PC-9 (cell line): ENCODE measurements at regions not wholly inside any gene's neighbourhood (a gene's known extent, or its start where the extent isn't known, plus 50 kb on each side); places are given as distances from the start of the nearest gene placed in this dataset.

ENCODE experiments used
- BruUV-seq: library from RNA; stranded (reverse); fragments of 400-500 nt; replicated peaks from 2 replicates; lab custom pipeline; 2021; lab: Mats Ljungman, UMichigan
- CTCF ChIA-PET: fragments of 300-600 bp; sonication (Branson Sonifier 250); formaldehyde crosslinking; loops from one replicate; lab custom pipeline; 2022; ENCODE audit warnings: antibody characterized with exemption; lab: Charles Lee
- POLR2A ChIA-PET: fragments of 300-600 bp; sonication (Branson Sonifier 250); formaldehyde crosslinking; loops from one replicate; lab custom pipeline; 2022; ENCODE audit warnings: antibody characterized with exemption; ENCODE audit not compliant: unreplicated experiment; lab: Charles Lee
- DNase-seq, 2 experiments: peaks; one replicate each; pipeline versions ENCODE4 v3.0.0 to v3.0.0-alpha.2; 2015 to 2022; ENCODE audit warnings: mixed read lengths in 1 of 2
- H2AFZ ChIP-seq: fragments of 200-600 bp; sonication (generic); 2 replicates; pipeline ENCODE4 v1.8.1; 2017; ENCODE audit warnings: antibody characterized with exemption
- H3F3A ChIP-seq: fragments of 200-600 bp; sonication (generic); 2 replicates; pipeline ENCODE4 v1.8.1; 2017; ENCODE audit warnings: antibody characterized with exemption, mild to moderate bottlenecking, low read depth; ENCODE audit not compliant: insufficient read depth
- H3K27ac ChIP-seq: fragments of 200-600 bp; sonication (generic); 2 replicates; pipeline ENCODE4 v1.6.1; 2016; ENCODE audit warnings: mixed run types
- H3K27me3 ChIP-seq: fragments of 200-600 bp; sonication (generic); 2 replicates; pipeline ENCODE4 v1.6.1; 2016; ENCODE audit warnings: low read depth, mixed run types; ENCODE audit not compliant: insufficient read depth
- H3K36me3 ChIP-seq: fragments of 200-600 bp; sonication (generic); 2 replicates; pipeline ENCODE4 v1.6.1; 2016; ENCODE audit warnings: low read depth, mixed run types
- H3K4me1 ChIP-seq: fragments of 200-600 bp; sonication (generic); replicated peaks from 2 replicates; pipeline ENCODE4 v1.6.1; 2016; ENCODE audit warnings: mixed run types; ENCODE audit not compliant: insufficient read depth
- H3K4me2 ChIP-seq: fragments of 200-600 bp; sonication (generic); 2 replicates; pipeline ENCODE4 v1.6.1; 2017; ENCODE audit warnings: mixed run types
- H3K4me3 ChIP-seq: fragments of 200-600 bp; sonication (generic); 2 replicates; pipeline ENCODE4 v1.6.1; 2016; ENCODE audit warnings: mixed run types
- H3K79me2 ChIP-seq: fragments of 200-600 bp; sonication (generic); 2 replicates; pipeline ENCODE4 v1.6.1; 2017; ENCODE audit warnings: low read depth, mixed run types
- H3K9me2 ChIP-seq: fragments of 200-600 bp; sonication (generic); 2 replicates; pipeline ENCODE4 v1.8.1; 2017; ENCODE audit warnings: mild to moderate bottlenecking; ENCODE audit not compliant: insufficient read depth
- H3K9me3 ChIP-seq: fragments of 200-600 bp; sonication (generic); 2 replicates; pipeline ENCODE4 v1.8.1; 2016; ENCODE audit warnings: low read depth; ENCODE audit not compliant: insufficient read depth
- H4K20me1 ChIP-seq: fragments of 200-600 bp; sonication (generic); 2 replicates; pipeline ENCODE4 v1.8.1; 2017; ENCODE audit not compliant: insufficient read depth
- CTCF ChIP-seq: fragments of 200-600 bp; sonication (generic); conservative IDR thresholded peaks from 2 replicates; pipeline ENCODE4 v1.6.1; 2017; ENCODE audit warnings: mixed run types, antibody characterized with exemption, mild to moderate bottlenecking, moderate library complexity
- EZH2 ChIP-seq: fragments of 200-600 bp; sonication (generic); IDR thresholded peaks from 2 replicates; pipeline ENCODE4 v1.8.0; 2017; ENCODE audit warnings: antibody characterized with exemption, low read depth
- intact Hi-C: fragments of 100-400 bp; cut with micrococcal nuclease; formaldehyde crosslinking; loops from one replicate; pipeline ENCODE4 v1.10.0; 2022; ENCODE audit not compliant: unreplicated experiment

DNA sequence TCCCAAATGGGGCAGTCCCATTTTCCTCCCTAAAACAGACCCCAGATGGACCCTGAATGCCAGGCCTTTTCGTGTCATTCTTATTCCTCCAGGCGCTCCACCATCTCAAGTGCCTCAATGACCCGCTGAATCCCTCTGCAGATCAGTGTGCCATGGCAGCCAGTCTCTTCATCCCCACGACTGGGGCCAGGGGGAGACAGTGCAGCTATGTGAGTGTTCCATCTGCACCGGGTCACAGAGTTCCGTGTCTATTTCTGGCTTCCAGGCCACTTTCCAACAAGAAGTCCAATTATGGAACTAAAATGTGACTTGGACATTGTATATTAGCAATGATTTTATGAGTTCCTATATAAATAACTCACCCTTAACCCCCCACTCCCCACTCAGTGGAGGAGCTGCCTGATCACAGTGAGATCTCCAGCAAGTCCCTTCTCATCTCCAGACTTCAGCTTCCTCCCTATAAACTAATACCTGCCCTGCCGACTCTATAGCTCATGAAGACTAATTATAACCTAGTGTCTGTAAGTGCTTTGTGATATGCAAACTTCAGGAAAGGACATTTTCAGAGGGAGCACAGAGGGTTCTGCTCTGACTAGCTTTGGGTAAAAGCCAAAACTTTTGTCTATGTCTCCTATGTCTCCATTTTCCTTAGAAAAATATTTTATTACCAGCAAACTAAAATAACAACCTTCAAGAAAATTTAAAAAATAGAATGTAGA is 56.3 kb upstream of the NFASC start:
- BruUV-seq, result no TSS peak
- Histone ChIP-seq H3K27me3 (peaks cover 79% of the 10 kb centered on the region), H3K4me3 (no peak overlapping the region), H3K9me3 (no peaks in the 10 kb centered on the region), H3K4me1 (no peaks in the 10 kb centered on the region), H3K36me3 (no peaks in the 10 kb centered on the region), H3K27ac (no peak overlapping the region), H3K9me2 (no peaks in the 10 kb centered on the region), H3F3A (no peaks in the 10 kb centered on the region), H3K4me2 (no peak overlapping the region), H2AFZ (no peak overlapping the region), H3K79me2 (no peaks in the 10 kb centered on the region), H4K20me1 (no peaks in the 10 kb centered on the region)
- intact Hi-C loops, result no loop called here
- POLR2A ChIA-PET, result no interaction called here
- CTCF ChIA-PET, result interaction anchor here (0.6 kb wide), 1 partner anchor 68 kb away, joined by 3 read pairs; no protein-coding TSS in a partner anchor
- TF ChIP-seq EZH2, result no peak
- no peak for TF ChIP-seq CTCF
- no peak for DNase-seq

DNA sequence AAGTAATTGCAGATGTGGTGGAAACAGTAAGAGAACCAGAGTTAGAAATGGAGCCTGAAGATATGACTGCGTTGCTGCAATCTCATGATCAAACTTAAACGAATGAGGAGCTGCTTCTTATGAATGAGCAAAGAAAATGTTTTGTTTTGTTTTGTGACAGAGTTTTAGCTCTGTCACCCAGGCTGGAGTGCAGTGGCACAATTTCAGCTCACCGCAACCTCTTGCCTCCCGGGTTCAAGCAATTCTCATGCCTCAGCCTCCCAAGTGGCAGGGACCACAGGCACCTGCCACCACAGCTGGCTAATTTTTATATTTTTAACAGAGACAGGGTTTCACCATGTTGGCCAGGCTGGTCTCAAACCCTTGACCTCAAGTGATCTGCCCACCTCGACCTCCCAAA is 53.3 kb upstream of the NFASC start:
- Histone ChIP-seq H2AFZ (no peak overlapping the region), H3K27ac (no peak overlapping the region), H3K4me1 (no peaks in the 10 kb centered on the region), H3K4me3 (no peak overlapping the region), H3K9me2 (no peaks in the 10 kb centered on the region), H3K27me3 (peaks cover 92% of the 10 kb centered on the region), H3K36me3 (no peaks in the 10 kb centered on the region), H4K20me1 (no peaks in the 10 kb centered on the region), H3F3A (no peaks in the 10 kb centered on the region), H3K9me3 (no peaks in the 10 kb centered on the region), H3K4me2 (no peak overlapping the region), H3K79me2 (no peaks in the 10 kb centered on the region)
- no peak for TF ChIP-seq CTCF
- no peak for TF ChIP-seq EZH2
- CTCF ChIA-PET, result no interaction called here
- intact Hi-C loops, result no loop called here
- DNase-seq, result no peak
- no TSS peak for BruUV-seq
- POLR2A ChIA-PET, result no interaction called here

GRCh38 chr1:204818998-204819397 is 51.7 kb upstream of the NFASC start:
- no peak for TF ChIP-seq CTCF
- TF ChIP-seq EZH2, result no peak
- no peak for DNase-seq
- H3K4me3 ChIP-seq, result no peak overlapping the region
- ChIA-PET POLR2A (no interaction called here), CTCF (interaction anchor here (0.6 kb wide), 1 partner anchor 34 kb away, joined by 3 read pairs; no protein-coding TSS in a partner anchor)
- H3K4me1 ChIP-seq, result no peaks in the 10 kb centered on the region
- no peaks in the 10 kb centered on the region for H4K20me1 ChIP-seq
- no peaks in the 10 kb centered on the region for H3K36me3 ChIP-seq
- H3K9me2 ChIP-seq, result no peaks in the 10 kb centered on the region
- no peak overlapping the region for H3K4me2 ChIP-seq
- intact Hi-C loops, result no loop called here
- H3K27ac ChIP-seq, result no peak overlapping the region
- H2AFZ ChIP-seq, result no peak overlapping the region
- no peaks in the 10 kb centered on the region for H3K9me3 ChIP-seq
- H3K79me2 ChIP-seq, result no peaks in the 10 kb centered on the region
- peaks cover 91% of the 10 kb centered on the region for H3K27me3 ChIP-seq
- H3F3A ChIP-seq, result no peaks in the 10 kb centered on the region
- BruUV-seq, result no TSS peak
